GM12891 (cell line): ENCODE measurements at regions not wholly inside any gene's neighbourhood (a gene's known extent, or its start where the extent isn't known, plus 50 kb on each side); places are given as distances from the start of the nearest gene placed in this dataset.

Experiments used
- POLR2A ChIP-seq: IDR thresholded peaks from 2 replicates; pipeline ENCODE4 v1.6.1; 2011; ENCODE audit warnings: low read depth, low read length, control low read depth
- POLR2AphosphoS5 ChIP-seq: IDR thresholded peaks from 2 replicates; pipeline ENCODE4 v1.6.1; 2011; ENCODE audit warnings: low read depth, low read length, control low read depth
- POU2F2 ChIP-seq: IDR thresholded peaks from 2 replicates; pipeline ENCODE4 v1.6.1; 2011; ENCODE audit warnings: low read depth, mild to moderate bottlenecking, control low read depth, low read length, moderate library complexity
- SPI1 ChIP-seq: IDR thresholded peaks from 2 replicates; pipeline ENCODE4 v1.6.1; 2011; ENCODE audit warnings: low read depth, low read length, control low read depth
- TAF1 ChIP-seq: IDR thresholded peaks from 2 replicates; pipeline ENCODE4 v1.6.1; 2011; ENCODE audit warnings: low read depth, low read length, control low read depth

- TF ChIP-seq POLR2A: no peak
- no peak for TF ChIP-seq POLR2AphosphoS5
- no peak for TF ChIP-seq SPI1
- no peak for TF ChIP-seq TAF1
- no peak for TF ChIP-seq POU2F2
These were observed 441.4 kb downstream of the DCDC2C start for GRCh38 chr2:4144731-4145130.
